HG02571 (cell line): ENCODE measurements at regions not wholly inside any gene's neighbourhood (a gene's known extent, or its start where the extent isn't known, plus 50 kb on each side); places are given as distances from the start of the nearest gene placed in this dataset.

Experiments used
- ATAC-seq: cut with Tn5 transposase; IDR thresholded peaks from one replicate; pipeline ENCODE4 v1.9.1; 2021; ENCODE audit warnings: mild to moderate bottlenecking, moderate library complexity; ENCODE audit not compliant: unreplicated experiment

- ATAC-seq, result no peak
Measured at GRCh38 chr5:147036691-147037245, 158.2 kb upstream of the PPP2R2B start.

- no peak for ATAC-seq
Measured at GRCh38 chr5:147037515-147038205, 159.1 kb upstream of the PPP2R2B start.

- no peak for ATAC-seq
Measured at GRCh38 chr5:147040856-147041255, 162.3 kb upstream of the PPP2R2B start.

DNA sequence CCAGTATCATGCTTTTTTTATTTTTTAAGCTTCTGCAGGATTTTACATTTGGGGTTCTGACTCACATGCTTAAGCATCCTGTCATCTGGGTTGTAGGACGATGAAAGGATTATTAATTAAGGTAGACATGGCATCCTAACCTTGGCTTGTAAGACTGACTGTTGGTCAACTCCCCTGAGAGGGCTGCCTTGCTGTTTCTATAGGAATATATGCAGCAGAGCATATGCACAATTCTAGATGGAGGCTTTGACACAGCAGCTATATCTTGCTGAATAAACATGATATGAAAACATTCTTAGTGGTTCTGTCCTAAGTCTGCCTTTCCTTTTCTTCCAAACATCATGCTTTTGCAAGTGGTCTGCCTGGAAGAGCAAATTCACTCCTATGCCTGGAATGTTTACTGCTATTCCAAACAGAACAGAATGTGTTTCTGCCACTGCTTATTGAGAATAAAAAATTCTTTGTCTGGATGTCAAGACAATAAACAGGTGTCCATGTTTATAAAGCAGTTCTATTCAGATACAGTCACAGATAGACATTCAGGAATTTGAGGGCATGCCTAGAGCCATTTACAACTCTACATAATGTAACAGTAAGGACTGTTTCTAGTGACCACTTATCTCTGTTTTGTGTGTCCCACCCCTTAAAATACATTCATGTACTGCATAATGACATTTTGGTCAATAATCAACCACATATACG, 166.2 kb upstream of the PPP2R2B start:
- ATAC-seq, result no peak

GRCh38 chr5:147045290-147045689, 166.7 kb upstream of the PPP2R2B start:
- ATAC-seq, result no peak

DNA sequence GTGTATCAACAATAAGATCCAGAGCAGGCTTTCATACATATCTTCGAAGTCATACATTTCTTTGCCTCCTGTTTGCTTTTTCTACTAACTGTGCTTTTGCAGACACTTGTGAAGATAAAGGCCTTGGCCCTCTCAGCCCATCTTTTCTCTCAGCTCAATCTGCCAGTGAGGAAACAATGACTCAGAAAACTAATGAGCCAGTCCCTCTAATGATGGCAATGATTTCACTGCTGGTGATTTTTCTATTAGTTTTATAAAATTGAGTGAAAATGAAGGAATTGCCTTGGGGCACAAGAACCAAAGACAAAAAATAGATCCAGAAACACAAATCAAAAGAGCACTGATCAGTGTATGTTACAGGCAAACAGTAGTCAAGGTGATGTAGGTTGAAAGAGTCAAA, 167.7 kb upstream of the PPP2R2B start:
- ATAC-seq, result no peak

- no peak for ATAC-seq
Measured at GRCh38 chr5:147046894-147047293, 168.3 kb upstream of the PPP2R2B start.

DNA sequence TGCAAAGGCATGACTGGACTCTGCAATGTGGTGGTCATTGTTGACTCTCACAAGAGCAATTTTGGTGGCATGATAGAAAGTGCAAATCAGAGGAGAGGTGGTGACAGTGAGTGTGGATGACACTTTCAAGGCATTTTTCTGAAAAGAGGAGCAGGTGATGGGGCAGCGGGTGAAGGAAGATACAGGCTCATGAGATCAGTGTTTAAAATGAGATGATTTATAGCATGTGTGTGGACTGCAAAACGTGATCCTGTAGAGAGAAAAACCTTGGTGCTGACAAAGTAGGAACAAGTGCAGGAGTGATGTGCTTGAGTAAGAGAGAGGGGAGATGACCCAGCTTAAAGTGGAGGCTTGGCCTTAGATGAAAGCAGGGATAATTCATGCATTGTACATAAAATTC, 171.2 kb upstream of the PPP2R2B start:
- no peak for ATAC-seq

DNA sequence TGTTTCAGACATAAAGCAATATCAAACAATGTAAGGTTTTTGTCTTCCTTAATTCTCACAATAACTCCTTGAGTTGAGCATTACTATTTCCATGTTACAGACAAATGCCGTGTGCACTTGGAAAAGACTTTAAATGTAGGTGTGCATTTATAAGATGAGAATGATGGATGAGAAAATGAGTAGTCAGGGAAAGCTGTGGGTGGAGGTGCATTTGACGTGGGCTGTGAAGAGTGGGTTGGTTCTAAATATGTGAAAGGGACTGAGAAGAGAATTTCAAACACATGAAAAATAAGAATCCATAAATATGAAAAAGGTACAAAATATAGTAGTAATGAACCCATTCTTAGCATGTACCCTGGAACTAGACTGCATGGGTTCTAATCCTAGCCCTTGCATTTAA, 171.6 kb upstream of the PPP2R2B start:
- no peak for ATAC-seq

DNA sequence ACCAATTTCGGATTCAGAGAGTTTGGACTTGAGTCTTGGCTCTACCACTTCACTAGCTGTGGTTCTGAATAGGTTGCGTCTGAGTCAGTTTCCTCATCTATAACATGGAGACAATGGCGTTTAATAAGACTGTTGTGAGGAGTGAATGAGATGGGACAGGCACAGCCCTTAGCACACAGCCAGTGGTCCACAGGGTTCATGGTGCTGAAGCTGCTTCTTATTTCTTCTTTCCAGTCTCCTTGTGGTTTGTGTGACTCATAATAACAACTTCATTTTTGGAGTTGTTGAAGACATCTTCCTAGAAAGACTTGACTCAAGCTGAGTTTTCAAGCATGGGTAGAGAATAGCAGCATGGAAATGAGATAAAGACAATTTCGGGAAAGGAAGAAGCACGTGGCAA, 172.6 kb upstream of the PPP2R2B start:
- no peak for ATAC-seq

GRCh38 chr5:147052519-147052918, 174.0 kb upstream of the PPP2R2B start:
- no peak for ATAC-seq

GRCh38 chr5:147055089-147055826, 176.7 kb upstream of the PPP2R2B start:
- ATAC-seq, result no peak

- ATAC-seq, result no peak
Measured at GRCh38 chr5:147055850-147056566, 177.5 kb upstream of the PPP2R2B start.

- no peak for ATAC-seq
Measured at GRCh38 chr5:147057051-147057450, 177.8 kb upstream of the STK32A start.

DNA sequence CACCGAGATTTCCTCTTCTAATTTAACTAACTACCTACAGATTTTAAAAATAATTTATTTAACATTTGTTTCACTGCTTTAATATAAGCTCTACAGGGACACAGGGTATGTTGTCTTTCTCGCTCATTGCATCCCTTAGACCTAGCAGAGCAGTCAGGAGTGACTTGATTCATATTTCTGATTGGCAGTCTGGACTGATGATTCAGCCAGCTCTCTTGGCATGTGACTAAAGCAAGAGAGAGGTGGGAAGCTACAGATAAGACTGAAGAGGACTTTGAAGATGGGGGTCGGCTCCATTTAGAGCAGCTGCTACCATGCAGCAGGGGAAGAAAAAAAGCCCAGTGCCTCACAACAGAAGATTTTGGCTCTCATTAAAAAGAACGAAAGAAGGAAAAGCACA, 173.4 kb upstream of the STK32A start:
- ATAC-seq, result no peak

- ATAC-seq, result no peak
Measured at GRCh38 chr5:147062427-147062826, 172.4 kb upstream of the STK32A start.

- no peak for ATAC-seq
Measured at GRCh38 chr5:147063943-147064342, 170.9 kb upstream of the STK32A start.

DNA sequence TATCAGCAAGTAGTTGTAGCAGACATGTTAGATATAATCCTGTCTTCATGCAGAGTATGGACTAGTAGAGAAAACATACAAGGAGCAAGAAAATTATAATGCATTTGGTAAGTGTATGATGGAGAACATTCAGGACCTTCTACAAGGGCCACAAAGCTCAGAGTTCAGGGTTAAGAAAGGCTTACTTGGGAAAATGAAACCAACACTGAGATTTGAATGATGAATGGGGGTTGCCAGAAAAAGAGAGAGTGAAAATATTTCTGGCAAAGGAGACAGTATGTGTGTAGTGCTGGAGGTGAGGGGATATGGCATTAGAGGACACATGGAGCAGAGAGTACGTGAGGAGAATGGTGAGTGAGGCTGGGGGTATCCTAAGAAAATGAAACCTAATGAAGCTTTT, 169.8 kb upstream of the STK32A start:
- no peak for ATAC-seq

- ATAC-seq, result no peak
Measured at GRCh38 chr5:147068998-147069397, 165.8 kb upstream of the STK32A start.

DNA sequence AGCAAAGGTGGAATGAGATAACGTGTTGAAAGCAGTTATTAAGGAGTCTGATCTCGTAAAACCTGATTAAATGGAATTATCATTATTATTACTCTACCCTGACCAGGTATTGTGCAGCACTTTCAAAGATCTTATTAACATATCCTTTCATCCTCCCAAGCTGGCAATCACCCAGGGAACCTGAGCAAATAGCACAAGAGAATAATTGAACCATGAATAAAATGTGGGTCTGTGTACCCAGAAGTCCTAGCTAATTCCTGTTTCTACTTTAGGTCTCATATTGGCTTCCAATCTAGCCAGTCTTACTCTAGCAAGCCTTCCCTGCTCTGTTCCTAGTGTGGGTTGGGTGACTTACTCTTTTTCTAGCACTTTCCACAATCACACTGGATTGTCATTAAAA, 162.2 kb upstream of the STK32A start:
- no peak for ATAC-seq

GRCh38 chr5:147073098-147073497, 161.7 kb upstream of the STK32A start:
- no peak for ATAC-seq
